T47D (cell line): ENCODE measurements at regions not wholly inside any gene's neighbourhood (a gene's known extent, or its start where the extent isn't known, plus 50 kb on each side); places are given as distances from the start of the nearest gene placed in this dataset.
"Not testable (repeated sequence)": the region's sequence is repeated elsewhere in the genome, so short reads cannot be mapped to it uniquely, and the experiment has no call there.

Source experiments
- DNase-seq, 2 experiments: peaks; one replicate each; pipeline versions ENCODE4 v3.0.0 to v3.0.0-alpha.2; 2011 to 2012; ENCODE audit warnings: low read depth in 1 of 2, low spot score in 1 of 2
- JUND ChIP-seq: IDR thresholded peaks from 2 replicates; pipeline ENCODE4 v1.6.1; 2012; ENCODE audit warnings: low read depth
- in situ Hi-C: cut with HindIII; loops from 2 replicates; pipeline ENCODE4 v1.10.0; 2016; ENCODE audit warnings: low sequenced_read_pairs, low pct_unique_long_range_greater_than_20kb

GRCh38 chrX:82528525-82528924 is 979.6 kb upstream of the POU3F4 start:
- DNase-seq, result no peak
- no peak for TF ChIP-seq JUND
- in situ Hi-C loops, result no loop called here

GRCh38 chrX:82534086-82534597 is 973.9 kb upstream of the POU3F4 start:
- in situ Hi-C loops, result no loop called here
- TF ChIP-seq JUND, result no peak
- DNase-seq, result no peak

DNA sequence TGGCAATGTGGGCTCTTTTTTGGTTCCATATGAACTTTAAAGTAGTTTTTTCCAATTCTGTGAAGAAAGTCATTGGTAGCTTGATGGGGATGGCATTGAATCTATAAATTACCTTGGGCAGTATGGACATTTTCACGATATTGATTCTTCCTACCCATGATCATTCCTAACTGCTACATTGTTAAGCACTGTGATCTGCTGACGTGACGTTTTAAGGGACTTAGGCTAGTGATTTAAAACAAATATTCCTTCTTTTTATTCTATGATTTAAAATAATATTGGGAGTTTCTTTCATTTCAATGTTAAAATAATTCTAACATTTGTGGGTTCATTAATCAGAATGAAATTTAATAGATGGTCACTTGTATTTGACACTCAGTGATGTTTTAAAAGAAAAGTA is 970.9 kb upstream of the POU3F4 start:
- DNase-seq, in situ Hi-C loops: not testable (repeated sequence)

DNA sequence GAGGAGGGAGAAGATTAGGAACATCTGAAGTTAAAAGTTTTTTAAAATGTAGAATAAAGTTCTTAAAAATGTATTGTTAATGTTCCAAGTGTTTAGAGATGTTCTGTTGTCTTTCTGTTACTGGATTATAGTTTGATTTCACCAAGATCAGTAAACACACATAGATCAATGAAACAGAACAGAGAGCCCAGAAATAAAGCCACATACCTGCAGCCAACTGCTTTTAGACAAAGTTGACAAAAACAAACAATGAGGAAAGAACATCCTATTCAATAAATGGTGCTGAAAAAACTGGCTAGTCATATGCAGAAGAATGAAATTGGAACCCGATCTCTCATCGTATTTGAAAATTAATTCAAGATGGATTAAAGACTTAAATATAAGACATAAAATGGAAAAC is 966.3 kb upstream of the POU3F4 start:
- in situ Hi-C loops, result no loop called here
- no peak for TF ChIP-seq JUND

GRCh38 chrX:82552201-82552600 is 955.9 kb upstream of the POU3F4 start:
- in situ Hi-C loops, result not testable (repeated sequence)
- peak in 1 of 2 experiments; percentile 51 for DNase-seq

More for the DNA sequence above, 966.3 kb upstream of the POU3F4 start:
- DNase-seq, result no peak

- in situ Hi-C loops, result no loop called here
- TF ChIP-seq JUND, result no peak
- peak in 1 of 2 experiments; percentile 0 for DNase-seq
Measured at GRCh38 chrX:82556588-82556987, 951.5 kb upstream of the POU3F4 start.

DNA sequence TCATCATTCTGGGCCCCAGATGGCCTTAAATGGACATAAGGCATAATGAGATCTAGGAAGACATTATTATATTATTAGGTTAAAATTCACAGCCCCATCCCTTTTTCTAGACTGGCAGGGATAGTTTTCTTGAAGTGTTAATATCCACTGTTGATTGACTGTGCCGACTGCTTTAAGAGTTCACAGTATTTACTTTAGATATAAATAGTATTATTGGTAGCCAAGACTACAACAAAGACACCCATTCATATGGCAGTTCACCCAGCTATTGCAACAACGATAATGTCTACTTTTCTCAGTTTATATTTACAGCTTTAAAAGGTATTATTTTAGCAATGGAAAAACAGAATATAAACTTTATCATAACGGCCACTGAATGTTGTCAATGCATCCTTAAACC is 922.2 kb upstream of the POU3F4 start:
- DNase-seq, result no peak
- in situ Hi-C loops, result no loop called here
- TF ChIP-seq JUND, result no peak

DNA sequence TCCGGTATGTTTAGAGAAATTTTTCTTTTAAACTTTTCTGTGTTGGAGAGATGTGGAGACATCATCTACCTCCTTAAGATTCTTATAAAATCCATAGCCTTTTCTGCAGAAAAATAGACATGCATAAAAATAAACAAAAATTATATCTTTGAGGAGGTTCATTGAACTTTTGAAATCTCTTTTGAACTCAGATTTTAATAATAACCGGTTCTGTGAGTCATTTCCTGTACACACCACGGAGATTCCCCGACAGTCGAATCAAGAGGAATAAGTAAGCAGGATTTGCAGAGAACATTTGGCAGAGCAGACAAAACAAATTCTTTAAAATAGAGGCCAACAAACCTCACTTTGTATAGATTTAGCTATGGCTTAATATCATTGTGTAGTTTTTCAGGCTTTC is 918.7 kb upstream of the POU3F4 start:
- no peak for DNase-seq
- no peak for TF ChIP-seq JUND
- in situ Hi-C loops, result no loop called here

- in situ Hi-C loops, result no loop called here
- DNase-seq, result no peak
- no peak for TF ChIP-seq JUND
Measured at GRCh38 chrX:82591421-82591820, 916.7 kb upstream of the POU3F4 start.

GRCh38 chrX:82626978-82627377 is 881.1 kb upstream of the POU3F4 start:
- DNase-seq, result no peak
- TF ChIP-seq JUND, result no peak
- in situ Hi-C loops, result no loop called here

DNA sequence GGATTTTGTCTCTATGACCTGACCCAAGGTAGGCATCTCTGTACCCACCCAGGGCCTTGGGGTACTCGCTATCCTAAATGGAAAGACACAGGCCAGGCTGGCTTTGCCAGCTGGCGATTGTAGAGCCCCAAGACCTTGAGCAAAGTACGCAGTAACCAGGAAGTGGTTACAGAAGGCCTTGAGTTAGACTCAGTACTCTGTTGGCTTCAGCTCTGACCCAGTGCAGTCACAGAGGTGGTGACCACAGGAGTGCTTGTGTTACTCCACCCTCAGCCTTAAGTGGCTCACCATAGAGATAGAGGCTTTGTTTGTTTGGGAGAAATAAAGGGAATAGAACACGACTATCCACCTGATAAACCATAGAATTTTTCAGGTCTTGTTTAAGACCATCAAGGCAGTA is 880.5 kb upstream of the POU3F4 start:
- in situ Hi-C loops, result no loop called here
- no peak for TF ChIP-seq JUND
- no peak for DNase-seq

- in situ Hi-C loops, result no loop called here
- no peak for TF ChIP-seq JUND
- peak in 1 of 2 experiments; percentile 48 for DNase-seq
Measured at GRCh38 chrX:82648062-82648461, 860.0 kb upstream of the POU3F4 start.

- in situ Hi-C loops, result no loop called here
- DNase-seq, result no peak
Measured at GRCh38 chrX:82649645-82650044, 858.4 kb upstream of the POU3F4 start.

DNA sequence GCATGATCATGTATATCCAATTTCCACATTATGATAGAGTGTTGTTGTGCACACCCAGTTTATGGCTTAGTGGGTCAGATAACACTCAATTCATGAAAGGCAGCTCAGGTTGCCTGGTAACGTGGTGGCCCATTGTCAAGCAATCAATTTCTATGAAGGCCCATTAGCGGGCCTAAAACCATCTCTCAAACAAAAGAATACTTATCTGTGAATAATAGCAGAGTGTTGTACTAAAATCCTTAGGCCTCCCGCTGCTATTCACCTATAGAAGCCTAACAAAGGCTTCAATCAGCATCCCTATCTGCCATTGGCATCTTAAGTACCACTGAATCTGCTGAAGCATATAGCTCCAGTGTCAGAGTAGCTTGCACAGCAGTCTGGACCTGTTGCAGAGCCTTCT is 849.6 kb upstream of the POU3F4 start:
- in situ Hi-C loops, result no loop called here
- no peak for TF ChIP-seq JUND
- no peak for DNase-seq

More at GRCh38 chrX:82649645-82650044, 858.4 kb upstream of the POU3F4 start:
- no peak for TF ChIP-seq JUND

GRCh38 chrX:82666355-82666754 is 841.7 kb upstream of the POU3F4 start:
- in situ Hi-C loops, result no loop called here
- no peak for TF ChIP-seq JUND
- no peak for DNase-seq
